Gastroesophageal sphincter (tissue), 4 donors: ENCODE measurements at regions not wholly inside any gene's neighbourhood (a gene's known extent, or its start where the extent isn't known, plus 50 kb on each side); places are given as distances from the start of the nearest gene placed in this dataset.
"Not testable (repeated sequence)": the region's sequence is repeated elsewhere in the genome, so short reads cannot be mapped to it uniquely, and the experiment has no call there.

ENCODE experiments used
- ATAC-seq: fragments of 150-250 bp; one replicate; pipeline ENCODE4 v1.9.1; 2016; ENCODE audit warnings: mild to moderate bottlenecking, moderate library complexity
- H3K27ac ChIP-seq, 4 donors: fragments of 200-600 bp; sonication (generic) in 3 of 4; 1 replicate in 3 of 4; 2 replicates in 1 of 4; pipeline ENCODE4 v1.5.1; 2016 to 2019
- H3K27me3 ChIP-seq: fragments of 200-600 bp; sonication (generic); one replicate; pipeline ENCODE4 v1.5.1; 2019
- H3K36me3 ChIP-seq, 2 donors: fragments of 200-600 bp; sonication (generic); one replicate each; pipeline ENCODE4 v1.5.1; 2019; ENCODE audit warnings: control low read depth in 1 of 2
- H3K4me1 ChIP-seq, 3 donors: fragments of 200-600 bp; sonication (generic); 1 replicate in 2 of 3; 2 replicates in 1 of 3; pipeline ENCODE4 v1.5.1; 2016 to 2019; ENCODE audit warnings: control low read depth in 2 of 3
- H3K4me3 ChIP-seq, 2 donors: fragments of 200-600 bp; sonication (generic); one replicate each; pipeline ENCODE4 v1.5.1; 2019; ENCODE audit warnings: mild to moderate bottlenecking in 1 of 2, moderate library complexity in 1 of 2
- H3K9me3 ChIP-seq, 3 donors: fragments of 200-600 bp; sonication (generic); one replicate each; pipeline ENCODE4 v1.5.1; 2017 to 2019; ENCODE audit warnings: control low read depth in 2 of 3
- CTCF ChIP-seq, 4 experiments: fragments of 200-600 bp in 2 of 4; fragments of 450-650 bp in 2 of 4; sonication (generic) in 1 of 4; IDR thresholded peaks; one replicate each; pipeline ENCODE4 v1.5.1; 2017 to 2019; ENCODE audit warnings: antibody characterized with exemption in 4 of 4, mild to moderate bottlenecking in 2 of 4, moderate library complexity in 2 of 4
- EP300 ChIP-seq: sonication (generic); formaldehyde crosslinking; IDR thresholded peaks from one replicate; pipeline ENCODE4 v1.6.1; 2017; ENCODE audit warnings: antibody characterized with exemption, mild to moderate bottlenecking
- POLR2A ChIP-seq, 2 donors: fragments of 450-650 bp; IDR thresholded peaks; one replicate each; pipeline ENCODE4 v1.6.1; 2017; ENCODE audit warnings: antibody characterized with exemption in 2 of 2, mild to moderate bottlenecking in 2 of 2, moderate library complexity in 1 of 2
- POLR2AphosphoS5 ChIP-seq: sonication (generic); formaldehyde crosslinking; IDR thresholded peaks from one replicate; pipeline ENCODE4 v1.6.1; 2017; ENCODE audit warnings: antibody characterized with exemption
- WGBS, 2 donors: methylation state at CpG; one replicate each; pipeline ENCODE4 v1.1.5; 2018; ENCODE audit warnings: low coverage in 1 of 2; 5-methylcytosine and 5-hydroxymethylcytosine counted together

GRCh38 chr9:107571148-107571547 lies 81.6 kb upstream of the KLF4 start:
- Histone ChIP-seq H3K4me1 (no peaks in the 10 kb centered on the region), H3K36me3 (no peaks in the 10 kb centered on the region), H3K27me3 (no peaks in the 10 kb centered on the region), H3K27ac (no peak overlapping the region), H3K4me3 (no peak overlapping the region), H3K9me3 (no peaks in the 10 kb centered on the region)
- whole genome bisulfite sequencing, 2 donors = 61 to 69% methylated on average over 1 of the region's 1 CpG
- ATAC-seq = no peak
- TF ChIP-seq POLR2AphosphoS5 (no peak), EP300 (no peak), POLR2A (IDR thresholded peaks at IDR 0.05) (no peak), CTCF (IDR thresholded peaks at IDR 0.05) (no peak)

GRCh38 chr9:107569174-107569573 lies 79.6 kb upstream of the KLF4 start:
- H3K9me3 ChIP-seq = no peaks in the 10 kb centered on the region
- H3K4me3 ChIP-seq = no peak overlapping the region
- H3K36me3 ChIP-seq = no peaks in the 10 kb centered on the region
- H3K4me1 ChIP-seq = no peaks in the 10 kb centered on the region
- WGBS, 2 donors = 44 to 58% methylated on average over 4 of the region's 4 CpGs
- ATAC-seq = no peak
- H3K27ac ChIP-seq = no peak overlapping the region
- H3K27me3 ChIP-seq = no peaks in the 10 kb centered on the region
- TF ChIP-seq POLR2A (IDR thresholded peaks at IDR 0.05) (no peak), EP300 (no peak), POLR2AphosphoS5 (no peak), CTCF (IDR thresholded peaks at IDR 0.05) (no peak)

- H3K4me3 ChIP-seq, H3K27me3 ChIP-seq, H3K27ac ChIP-seq, H3K36me3 ChIP-seq, H3K4me1 ChIP-seq, H3K9me3 ChIP-seq, ATAC-seq: not testable (repeated sequence)
- 92 to 98% methylated on average over 7 to 9 of the region's 10 CpGs for WGBS, 2 donors
Measured at GRCh38 chr9:107568406-107568805, 78.8 kb upstream of the KLF4 start.

GRCh38 chr9:107567462-107567861 lies 77.9 kb upstream of the KLF4 start:
- WGBS, 2 donors = 94 to 97% methylated on average over 4 of the region's 4 CpGs
- H3K4me3 ChIP-seq = no peak overlapping the region
- H3K9me3 ChIP-seq = no peaks in the 10 kb centered on the region
- no peak for ATAC-seq
- TF ChIP-seq POLR2AphosphoS5 (no peak), POLR2A (IDR thresholded peaks at IDR 0.05) (no peak), CTCF (IDR thresholded peaks at IDR 0.05) (no peak), EP300 (no peak)
- H3K4me1 ChIP-seq = no peaks in the 10 kb centered on the region
- no peak overlapping the region for H3K27ac ChIP-seq
- no peaks in the 10 kb centered on the region for H3K36me3 ChIP-seq
- H3K27me3 ChIP-seq = no peaks in the 10 kb centered on the region

- H3K36me3 ChIP-seq = no peaks in the 10 kb centered on the region
- WGBS, 2 donors = 24 to 34% methylated on average over 4 to 6 of the region's 6 CpGs
- peak; percentile 66 for ATAC-seq
- no peak overlapping the region for H3K27ac ChIP-seq
- TF ChIP-seq CTCF (IDR thresholded peaks at IDR 0.05) = no peak
- TF ChIP-seq EP300 = no peak
- no peaks in the 10 kb centered on the region for H3K27me3 ChIP-seq
- H3K4me3 ChIP-seq = no peak overlapping the region
- H3K9me3 ChIP-seq = no peaks in the 10 kb centered on the region
- no peaks in the 10 kb centered on the region for H3K4me1 ChIP-seq
Measured at GRCh38 chr9:107566611-107567061, 77.1 kb upstream of the KLF4 start.

GRCh38 chr9:107562798-107563197 lies 73.2 kb upstream of the KLF4 start:
- no peak overlapping the region for H3K27ac ChIP-seq
- no peaks in the 10 kb centered on the region for H3K4me1 ChIP-seq
- no peaks in the 10 kb centered on the region for H3K27me3 ChIP-seq
- H3K4me3 ChIP-seq = no peak overlapping the region
- H3K36me3 ChIP-seq = no peaks in the 10 kb centered on the region
- 92 to 100% methylated on average over 4 of the region's 4 CpGs for WGBS, 2 donors
- TF ChIP-seq EP300 = no peak
- TF ChIP-seq POLR2AphosphoS5 = no peak
- no peak for TF ChIP-seq CTCF (IDR thresholded peaks at IDR 0.05)
- TF ChIP-seq POLR2A (IDR thresholded peaks at IDR 0.05) = no peak
- no peaks in the 10 kb centered on the region for H3K9me3 ChIP-seq
- ATAC-seq = no peak
